Neural progenitor cell (in vitro differentiated cells): ENCODE measurements at regions not wholly inside any gene's neighbourhood (a gene's known extent, or its start where the extent isn't known, plus 50 kb on each side); places are given as distances from the start of the nearest gene placed in this dataset.

Experiments used
- DNase-seq: peaks from one replicate; pipeline ENCODE4 v3.0.0-alpha.2; 2016; ENCODE audit warnings: low spot score
- H2AFZ ChIP-seq: fragments of 200-600 bp; sonication (generic); replicated peaks from 2 replicates; pipeline ENCODE4 v1.6.1; 2016; ENCODE audit warnings: antibody characterized with exemption
- H3F3A ChIP-seq: fragments of 200-600 bp; sonication (generic); 2 replicates; pipeline ENCODE4 v1.6.1; 2016; ENCODE audit warnings: antibody characterized with exemption, low read depth
- H3K27ac ChIP-seq: fragments of 200-600 bp; sonication (generic); 2 replicates; pipeline ENCODE4 v1.5.1; 2016; ENCODE audit warnings: mild to moderate bottlenecking
- H3K27me3 ChIP-seq: fragments of 200-600 bp; sonication (generic); 2 replicates; pipeline ENCODE4 v1.6.1; 2016; ENCODE audit warnings: mild to moderate bottlenecking, moderate library complexity
- H3K36me3 ChIP-seq: fragments of 200-600 bp; sonication (generic); 2 replicates; pipeline ENCODE4 v1.5.1; 2016
- H3K4me1 ChIP-seq: fragments of 200-600 bp; sonication (generic); 2 replicates; pipeline ENCODE4 v1.6.1; 2016; ENCODE audit warnings: mixed run types
- H3K4me2 ChIP-seq: fragments of 200-600 bp; sonication (generic); 2 replicates; pipeline ENCODE4 v1.6.1; 2016
- H3K4me3 ChIP-seq: fragments of 200-600 bp; sonication (generic); 2 replicates; pipeline ENCODE4 v1.5.1; 2016
- H3K79me2 ChIP-seq: fragments of 200-600 bp; sonication (generic); 2 replicates; pipeline ENCODE4 v1.6.1; 2016; ENCODE audit warnings: low read depth
- H3K9ac ChIP-seq: fragments of 200-600 bp; sonication (generic); 2 replicates; pipeline ENCODE4 v1.6.1; 2016
- H3K9me3 ChIP-seq: fragments of 200-600 bp; sonication (generic); 2 replicates; pipeline ENCODE4 v1.5.1; 2016; ENCODE audit warnings: low read depth
- H4K20me1 ChIP-seq: fragments of 200-600 bp; sonication (generic); 2 replicates; pipeline ENCODE4 v1.6.1; 2016; ENCODE audit warnings: low read depth
- H3K27ac Mint-ChIP-seq: 3 replicates; pipeline ENCODE4 v1.8.0; 2021; ENCODE audit warnings: mixed read lengths
- H3K27me3 Mint-ChIP-seq: 2 replicates; pipeline ENCODE4 v1.8.0; 2022; ENCODE audit warnings: low read depth, mild to moderate bottlenecking, inconsistent platforms, moderate library complexity, mixed read lengths; ENCODE audit not compliant: insufficient read depth
- H3K36me3 Mint-ChIP-seq: 3 replicates; pipeline ENCODE4 v1.8.0; 2021; ENCODE audit warnings: mixed read lengths
- H3K4me1 Mint-ChIP-seq: 3 replicates; pipeline ENCODE4 v1.8.0; 2021; ENCODE audit warnings: mixed read lengths
- H3K4me3 Mint-ChIP-seq: 3 replicates; pipeline ENCODE4 v1.8.0; 2021; ENCODE audit warnings: mild to moderate bottlenecking, moderate library complexity, mixed read lengths
- H3K9me3 Mint-ChIP-seq: 3 replicates; pipeline ENCODE4 v1.8.0; 2020; ENCODE audit warnings: mixed read lengths
- CTCF ChIP-seq: fragments of 200-600 bp; sonication (generic); IDR thresholded peaks from 2 replicates; pipeline ENCODE4 v1.5.1; 2017; ENCODE audit warnings: antibody characterized with exemption, mild to moderate bottlenecking
- EZH2 ChIP-seq: fragments of 200-600 bp; sonication (generic); IDR thresholded peaks from 2 replicates; pipeline ENCODE4 v1.6.1; 2017; ENCODE audit warnings: antibody characterized with exemption, mild to moderate bottlenecking, moderate library complexity
- EZH2phosphoT487 ChIP-seq: fragments of 200-600 bp; sonication (generic); IDR thresholded peaks from 2 replicates; pipeline ENCODE4 v1.6.1; 2017; ENCODE audit warnings: antibody characterized with exemption

GRCh38 chr16:13612623-13613022 lies 307.3 kb upstream of the ERCC4 start:
- Histone ChIP-seq H3K4me2 (no peak overlapping the region), H3K4me3 (no peak overlapping the region), H2AFZ (no peak overlapping the region), H3K9me3 (no peaks in the 10 kb centered on the region), H3F3A (no peaks in the 10 kb centered on the region), H4K20me1 (no peaks in the 10 kb centered on the region), H3K27me3 (no peaks in the 10 kb centered on the region), H3K36me3 (no peaks in the 10 kb centered on the region), H3K27ac (no peak overlapping the region), H3K4me1 (peaks cover 11% of the 10 kb centered on the region), H3K79me2 (no peaks in the 10 kb centered on the region), H3K9ac (no peak overlapping the region)
- H3K27me3 Mint-ChIP-seq = no peaks in the 10 kb centered on the region
- peaks cover 26% of the 10 kb centered on the region for H3K4me1 Mint-ChIP-seq
- DNase-seq = no peak
- H3K9me3 Mint-ChIP-seq = no peaks in the 10 kb centered on the region
- TF ChIP-seq EZH2 (no peak), EZH2phosphoT487 (no peak)
- no peaks in the 10 kb centered on the region for H3K36me3 Mint-ChIP-seq
- no peak overlapping the region for H3K4me3 Mint-ChIP-seq
- H3K27ac Mint-ChIP-seq = no peak overlapping the region

- H3F3A ChIP-seq = no peaks in the 10 kb centered on the region
- H3K27me3 ChIP-seq = no peaks in the 10 kb centered on the region
- H3K27ac ChIP-seq = no peak overlapping the region
- Mint-ChIP-seq H3K36me3 (no peaks in the 10 kb centered on the region), H3K4me1 (peaks cover 26% of the 10 kb centered on the region), H3K27ac (no peak overlapping the region), H3K9me3 (no peaks in the 10 kb centered on the region), H3K4me3 (no peak overlapping the region), H3K27me3 (no peaks in the 10 kb centered on the region)
- TF ChIP-seq EZH2phosphoT487 (no peak), EZH2 (no peak), CTCF (no peak)
- H3K9me3 ChIP-seq = no peaks in the 10 kb centered on the region
- no peak for DNase-seq
- H3K4me1 ChIP-seq = peaks cover 11% of the 10 kb centered on the region
- no peak overlapping the region for H2AFZ ChIP-seq
- H3K4me3 ChIP-seq = no peak overlapping the region
- H3K4me2 ChIP-seq = no peak overlapping the region
- no peaks in the 10 kb centered on the region for H3K36me3 ChIP-seq
- no peak overlapping the region for H3K9ac ChIP-seq
- H4K20me1 ChIP-seq = no peaks in the 10 kb centered on the region
- H3K79me2 ChIP-seq = no peaks in the 10 kb centered on the region
Observed at GRCh38 chr16:13613165-13613564, 306.8 kb upstream of the ERCC4 start.

GRCh38 chr16:13621639-13622038 lies 298.3 kb upstream of the ERCC4 start:
- Histone ChIP-seq H3K4me2 (no peak overlapping the region), H3K27ac (no peak overlapping the region), H4K20me1 (no peaks in the 10 kb centered on the region), H3F3A (no peaks in the 10 kb centered on the region), H3K79me2 (no peaks in the 10 kb centered on the region), H3K9me3 (no peaks in the 10 kb centered on the region), H3K27me3 (no peaks in the 10 kb centered on the region), H3K4me3 (no peak overlapping the region), H3K9ac (no peak overlapping the region), H2AFZ (no peak overlapping the region), H3K36me3 (no peaks in the 10 kb centered on the region), H3K4me1 (no peaks in the 10 kb centered on the region)
- Mint-ChIP-seq H3K27me3 (peaks cover 4% of the 10 kb centered on the region), H3K4me3 (no peak overlapping the region), H3K36me3 (no peaks in the 10 kb centered on the region), H3K9me3 (peaks cover 5% of the 10 kb centered on the region), H3K27ac (no peak overlapping the region), H3K4me1 (no peaks in the 10 kb centered on the region)
- TF ChIP-seq CTCF (no peak), EZH2phosphoT487 (no peak), EZH2 (no peak)
- DNase-seq = no peak

- no peak overlapping the region for H3K4me3 Mint-ChIP-seq
- H3K27me3 Mint-ChIP-seq = peaks cover 2% of the 10 kb centered on the region
Observed at GRCh38 chr16:13628156-13628555, 291.8 kb upstream of the ERCC4 start.

More at GRCh38 chr16:13628156-13628555, 291.8 kb upstream of the ERCC4 start:
- Histone ChIP-seq H3K79me2 (no peaks in the 10 kb centered on the region), H3K36me3 (no peaks in the 10 kb centered on the region), H3K9ac (no peak overlapping the region), H3K4me2 (no peak overlapping the region), H3K27me3 (no peaks in the 10 kb centered on the region), H3F3A (no peaks in the 10 kb centered on the region), H3K27ac (no peak overlapping the region), H3K4me3 (no peak overlapping the region), H3K9me3 (no peaks in the 10 kb centered on the region), H2AFZ (no peak overlapping the region), H4K20me1 (no peaks in the 10 kb centered on the region), H3K4me1 (no peaks in the 10 kb centered on the region)
- H3K36me3 Mint-ChIP-seq = peaks cover 2% of the 10 kb centered on the region
- no peak overlapping the region for H3K27ac Mint-ChIP-seq
- peaks cover 10% of the 10 kb centered on the region for H3K4me1 Mint-ChIP-seq
- no peaks in the 10 kb centered on the region for H3K9me3 Mint-ChIP-seq
- no peak for DNase-seq
- no peak for TF ChIP-seq EZH2
- TF ChIP-seq EZH2phosphoT487 = no peak
- no peak for TF ChIP-seq CTCF
